Skin of body (tissue), 1 donor: ENCODE measurements at regions not wholly inside any gene's neighbourhood (a gene's known extent, or its start where the extent isn't known, plus 50 kb on each side); places are given as distances from the start of the nearest gene placed in this dataset.
"Not testable (repeated sequence)": the region's sequence is repeated elsewhere in the genome, so short reads cannot be mapped to it uniquely, and the experiment has no call there.

Experiments
- DNase-seq: peaks from one replicate; lab custom pipeline; 2025; lab: John Stamatoyannopoulos, UW

DNA sequence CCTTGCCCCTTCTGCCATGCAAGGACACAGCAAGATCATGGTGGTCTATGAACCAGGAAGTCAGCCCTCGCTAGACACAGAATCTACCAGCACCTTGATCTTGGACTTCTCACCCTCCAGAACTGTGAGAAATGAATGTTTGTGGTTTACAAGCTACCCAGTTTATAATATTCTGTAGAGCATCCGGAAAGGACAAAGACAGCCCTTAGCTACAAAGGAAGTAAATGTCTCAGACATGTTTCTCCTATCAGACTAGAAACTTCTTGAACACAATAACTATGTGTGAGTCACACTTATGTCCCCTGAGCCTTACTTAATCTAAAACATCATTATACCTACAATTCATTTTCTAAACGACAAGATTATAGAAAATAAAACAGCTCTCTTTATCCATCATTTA is 176.7 kb downstream of the KLHL28 start:
- no peak for DNase-seq

GRCh38 chr14:44783901-44784300 is 177.8 kb downstream of the KLHL28 start:
- DNase-seq = no peak

GRCh38 chr14:44782775-44783238 is 178.9 kb downstream of the KLHL28 start:
- no peak for DNase-seq

DNA sequence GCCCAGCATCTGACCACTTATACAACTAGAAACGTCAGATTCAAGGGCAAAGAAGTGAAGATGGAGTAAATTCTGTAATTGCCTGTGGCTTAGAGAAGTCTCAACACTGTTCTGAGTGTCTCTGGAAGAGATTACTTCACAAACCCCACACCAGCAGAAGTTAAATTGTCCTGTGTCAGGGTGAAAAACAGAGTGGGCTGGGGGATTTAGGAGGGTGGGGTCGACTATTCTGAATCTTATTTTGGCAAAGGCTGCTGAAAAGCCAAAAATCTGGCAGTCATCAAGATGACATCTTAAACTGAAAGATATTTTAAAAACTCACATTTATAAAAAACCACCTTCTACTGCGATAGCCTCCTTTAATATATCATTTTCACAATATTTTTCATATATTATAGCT is 180.8 kb downstream of the KLHL28 start:
- no peak for DNase-seq

GRCh38 chr14:44778604-44779003 is 183.1 kb downstream of the KLHL28 start:
- DNase-seq = peak; percentile 60

GRCh38 chr14:44777584-44777983 is 184.2 kb downstream of the KLHL28 start:
- no peak for DNase-seq

GRCh38 chr14:44775248-44775647 is 186.5 kb downstream of the KLHL28 start:
- no peak for DNase-seq

GRCh38 chr14:44774396-44774795 is 187.4 kb downstream of the KLHL28 start:
- DNase-seq = no peak

DNA sequence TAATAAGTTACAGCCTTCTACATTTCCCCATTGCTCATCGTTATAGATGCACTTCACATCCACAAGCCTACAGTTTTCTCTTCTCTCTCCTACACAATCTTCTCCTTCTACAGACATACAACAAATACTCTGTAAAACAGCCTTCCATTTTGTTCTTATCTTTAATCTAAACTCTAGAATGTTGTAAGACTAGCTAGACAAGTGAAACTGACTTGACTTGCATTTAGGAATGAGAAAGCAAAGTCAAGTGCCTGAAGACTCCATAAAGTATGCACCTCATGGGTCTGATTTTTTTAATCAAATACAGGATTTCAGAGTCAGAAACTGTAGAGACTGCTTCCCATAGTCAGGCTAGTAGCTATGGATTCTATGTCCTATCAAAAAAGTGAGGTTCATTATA is 190.3 kb downstream of the KLHL28 start:
- no peak for DNase-seq

DNA sequence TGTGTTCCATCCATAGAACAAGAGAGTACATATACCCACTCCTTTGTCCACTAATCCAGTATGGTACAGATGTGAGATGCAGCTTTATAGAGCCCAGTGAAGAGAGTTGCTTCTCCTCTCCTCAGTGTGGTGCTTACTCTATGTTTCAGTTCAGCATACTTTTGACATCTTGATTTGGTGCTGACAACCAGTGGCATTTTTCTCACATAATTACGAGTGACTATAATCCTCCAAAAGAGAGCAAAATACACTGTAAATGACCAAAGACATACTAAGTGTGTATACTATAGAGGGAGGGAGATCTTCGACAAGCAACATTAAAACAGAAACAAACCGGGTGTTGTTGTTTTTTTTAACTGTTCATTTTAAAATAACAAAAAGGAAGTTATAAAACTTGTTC is 191.5 kb downstream of the KLHL28 start:
- DNase-seq = no peak

DNA sequence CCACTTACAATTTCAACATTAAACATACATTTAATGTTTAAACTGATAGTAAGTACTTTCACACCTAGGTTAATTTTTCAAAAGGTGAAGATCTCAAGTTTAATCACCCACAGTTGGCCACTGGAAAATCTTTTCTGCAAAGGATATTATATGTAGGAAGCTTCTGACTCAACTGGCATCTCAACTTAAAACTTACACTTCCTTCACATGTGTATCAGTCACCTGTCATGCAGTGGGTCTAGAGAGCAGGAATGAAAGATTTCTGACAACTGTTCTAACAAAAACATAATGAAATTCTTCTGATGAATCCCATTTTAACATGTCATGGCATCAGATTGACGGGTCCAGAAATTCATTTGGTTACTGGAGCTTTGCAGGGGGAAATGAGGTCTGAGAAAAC is 192.8 kb downstream of the KLHL28 start:
- no peak for DNase-seq

- no peak for DNase-seq
These were observed 194.0 kb downstream of the KLHL28 start for GRCh38 chr14:44767646-44768173.

GRCh38 chr14:44766285-44766684 is 195.5 kb downstream of the KLHL28 start:
- DNase-seq = no peak

DNA sequence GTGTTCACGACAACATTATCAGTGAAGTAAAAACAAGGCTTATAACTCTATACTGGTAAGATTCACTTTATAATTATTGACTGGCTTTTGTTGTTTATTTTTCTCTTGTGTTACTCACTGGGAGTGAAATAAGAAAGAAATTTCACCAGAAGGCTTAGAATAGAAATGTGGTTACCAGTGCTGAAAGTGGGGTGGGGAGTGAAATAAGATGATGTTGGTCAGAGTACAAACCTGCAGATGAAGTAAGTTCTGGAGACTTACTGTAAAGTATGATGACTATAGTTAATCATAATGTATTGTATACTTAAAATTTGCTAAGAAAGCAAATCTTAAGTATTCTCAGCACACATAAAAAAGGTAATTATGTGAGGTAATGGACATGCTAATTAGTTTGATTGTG is 198.4 kb downstream of the KLHL28 start:
- no peak for DNase-seq

DNA sequence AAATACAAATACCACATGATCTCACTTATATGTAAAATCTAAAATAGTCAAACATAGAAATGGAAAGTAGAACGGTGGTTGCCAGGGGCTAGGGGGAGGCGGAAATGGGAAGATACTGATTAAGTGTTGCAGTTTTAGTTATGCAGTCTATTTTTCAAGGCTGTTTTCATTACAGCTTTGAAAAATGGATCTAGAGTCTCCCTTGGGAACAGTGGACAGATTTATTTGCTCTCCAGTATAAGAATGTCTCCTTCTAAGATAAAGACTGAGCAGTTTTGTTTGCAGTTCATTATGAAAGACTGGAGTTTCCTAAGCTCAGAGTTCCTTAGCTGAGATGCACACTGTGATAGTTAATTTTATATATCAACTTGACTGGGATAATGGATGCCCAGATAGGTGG is 202.5 kb downstream of the KLHL28 start:
- no peak for DNase-seq

DNA sequence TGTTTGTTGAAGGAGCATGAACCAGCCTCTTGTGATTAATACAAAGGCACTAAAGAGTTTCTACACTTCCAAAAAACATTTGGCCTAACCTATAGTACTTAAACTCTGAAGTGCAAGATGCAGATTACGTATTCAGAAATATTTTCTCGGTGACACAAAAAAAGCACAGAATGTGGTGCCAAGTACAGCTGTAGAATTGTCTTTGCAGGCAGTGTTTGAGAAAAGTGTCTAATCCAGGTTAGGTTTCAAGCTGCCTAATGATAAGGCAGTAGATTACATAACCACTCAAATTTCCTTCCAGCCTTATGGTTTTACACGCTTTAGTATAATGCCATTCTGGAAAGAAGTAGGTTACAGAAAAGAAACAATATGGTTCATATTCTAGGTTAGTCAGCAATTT is 205.2 kb downstream of the KLHL28 start:
- peak; percentile 1 for DNase-seq

GRCh38 chr14:44745371-44745770 is 216.4 kb downstream of the KLHL28 start:
- DNase-seq = no peak

GRCh38 chr14:44742202-44742601 is 219.5 kb downstream of the KLHL28 start:
- no peak for DNase-seq

- DNase-seq = peak; percentile 27
These were observed 220.3 kb downstream of the KLHL28 start for GRCh38 chr14:44741431-44741830.

GRCh38 chr14:44736326-44736725 is 225.4 kb downstream of the KLHL28 start:
- DNase-seq = no peak

DNA sequence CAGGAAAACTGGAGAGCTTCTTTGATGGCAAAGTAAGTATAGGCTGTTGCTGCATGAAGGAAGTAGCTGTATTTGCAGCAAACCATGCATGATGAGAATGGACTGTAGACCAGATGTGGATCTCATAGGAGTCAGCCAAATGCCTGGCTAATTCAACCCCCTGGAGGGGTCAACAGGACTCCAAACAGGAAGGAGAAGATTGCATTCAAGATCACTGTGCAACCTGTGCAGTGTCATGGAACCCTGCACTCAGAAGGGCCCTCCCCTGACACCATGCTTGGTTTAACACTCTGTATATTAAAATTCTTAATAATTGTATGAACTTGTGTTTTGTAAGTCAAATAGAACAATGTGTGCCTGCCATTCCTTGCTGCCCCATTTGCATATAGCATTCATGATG is 225.1 kb upstream of the FSCB start:
- no peak for DNase-seq

GRCh38 chr14:44730860-44731259 is 223.8 kb upstream of the FSCB start:
- DNase-seq = no peak

DNA sequence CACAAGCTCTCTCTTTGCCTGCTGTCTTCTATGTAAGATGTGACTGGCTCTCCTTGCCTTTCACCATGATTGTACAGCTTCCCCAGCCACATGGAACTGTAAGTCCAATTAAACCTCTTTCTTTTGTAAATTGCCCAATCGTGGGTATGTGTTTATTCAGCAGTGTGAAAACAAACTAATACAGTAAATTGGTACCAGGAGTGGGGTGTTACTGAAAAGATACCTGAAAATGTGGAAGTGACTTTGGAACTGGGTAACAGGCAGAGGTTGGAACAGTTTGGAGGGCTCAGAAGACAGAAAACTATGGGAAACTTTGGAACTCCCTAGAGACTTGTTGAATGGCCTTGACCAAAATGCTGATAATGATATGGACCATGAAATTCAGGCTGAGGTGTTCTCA is 214.3 kb upstream of the FSCB start:
- not testable (repeated sequence) for DNase-seq

- DNase-seq = no peak
These were observed 213.6 kb upstream of the FSCB start for GRCh38 chr14:44720707-44721106.
